ENCODE measurements at regions not wholly inside any gene's neighbourhood (a gene's known extent, or its start where the extent isn't known, plus 50 kb on each side); places are given as distances from the start of the nearest gene placed in this dataset.

- Mint-ChIP-seq H3K9me3 (peaks cover 2 to 5% of the 10 kb centered on the region in 2 donors), H3K4me1 (no peaks in the 10 kb centered on the region), H3K36me3 (no peaks in the 10 kb centered on the region), H3K4me3 (no peak overlapping the region), H3K27me3 (ENCODE audit: low read depth in 2 of 2) (no peaks in the 10 kb centered on the region), H3K27ac (no peak overlapping the region)
- no peaks in the 10 kb centered on the region for H3K4me1 ChIP-seq (ENCODE audit: control insufficient read depth, insufficient read depth, low read length)
- DNase-seq = no peak
- no peak for ATAC-seq
- H3K27ac ChIP-seq (ENCODE audit: low read length) = no peak overlapping the region
- H3K36me3 ChIP-seq (ENCODE audit: control insufficient read depth, insufficient read depth, low read length) = no peaks in the 10 kb centered on the region
- H3K9me3 ChIP-seq (ENCODE audit: control insufficient read depth, insufficient read depth, low read length) = no peaks in the 10 kb centered on the region
- no peak overlapping the region for H3K4me3 ChIP-seq (ENCODE audit: low read length)
- WGBS (ENCODE audit: insufficient coverage) = 80% methylated on average over 1 of the region's 2 CpGs
- H3K27me3 ChIP-seq (ENCODE audit: control insufficient read depth, insufficient read depth, low read length) = no peaks in the 10 kb centered on the region
- intact Hi-C loops (cut with micrococcal nuclease) = no loop called here
- no peak for TF ChIP-seq CTCF (IDR thresholded peaks at IDR 0.05)
These were observed 261.5 kb upstream of the NPSR1 start for GRCh38 chr7:34396437-34397064.

- Histone ChIP-seq H3K4me1 (ENCODE audit: control insufficient read depth, insufficient read depth, low read length) (no peaks in the 10 kb centered on the region), H3K27me3 (ENCODE audit: control insufficient read depth, insufficient read depth, low read length) (no peaks in the 10 kb centered on the region), H3K27ac (ENCODE audit: low read length) (no peak overlapping the region), H3K4me3 (ENCODE audit: low read length) (no peak overlapping the region), H3K9me3 (ENCODE audit: control insufficient read depth, insufficient read depth, low read length) (no peaks in the 10 kb centered on the region), H3K36me3 (ENCODE audit: control insufficient read depth, insufficient read depth, low read length) (no peaks in the 10 kb centered on the region)
- no peak overlapping the region for H3K27ac Mint-ChIP-seq
- no peak for TF ChIP-seq CTCF (IDR thresholded peaks at IDR 0.05)
- peaks cover 2% of the 10 kb centered on the region in 2 donors for H3K9me3 Mint-ChIP-seq
- H3K4me3 Mint-ChIP-seq = no peak overlapping the region
- no peak for DNase-seq
- no peaks in the 10 kb centered on the region for H3K4me1 Mint-ChIP-seq
- no peaks in the 10 kb centered on the region for H3K36me3 Mint-ChIP-seq
- WGBS (ENCODE audit: insufficient coverage) = 92% methylated on average over 2 of the region's 2 CpGs
- H3K27me3 Mint-ChIP-seq (ENCODE audit: low read depth in 2 of 2) = no peaks in the 10 kb centered on the region
- intact Hi-C loops (cut with micrococcal nuclease) = no loop called here
- ATAC-seq = no peak
These were observed 256.2 kb upstream of the NPSR1 start for GRCh38 chr7:34401776-34402175.

- no peak for TF ChIP-seq CTCF (IDR thresholded peaks at IDR 0.05)
- Histone ChIP-seq H3K4me1 (ENCODE audit: control insufficient read depth, insufficient read depth, low read length) (no peaks in the 10 kb centered on the region), H3K27me3 (ENCODE audit: control insufficient read depth, insufficient read depth, low read length) (no peaks in the 10 kb centered on the region), H3K27ac (ENCODE audit: low read length) (no peak overlapping the region), H3K36me3 (ENCODE audit: control insufficient read depth, insufficient read depth, low read length) (no peaks in the 10 kb centered on the region), H3K9me3 (ENCODE audit: control insufficient read depth, insufficient read depth, low read length) (no peaks in the 10 kb centered on the region), H3K4me3 (ENCODE audit: low read length) (no peak overlapping the region)
- WGBS (ENCODE audit: insufficient coverage) = 90% methylated on average over 4 of the region's 5 CpGs
- Mint-ChIP-seq H3K27me3 (ENCODE audit: low read depth in 2 of 2) (no peaks in the 10 kb centered on the region), H3K4me3 (no peak overlapping the region), H3K27ac (no peak overlapping the region), H3K9me3 (peaks cover 0 to 2% of the 10 kb centered on the region in 2 donors), H3K4me1 (no peaks in the 10 kb centered on the region), H3K36me3 (no peaks in the 10 kb centered on the region)
- ATAC-seq = no peak
- intact Hi-C loops (cut with micrococcal nuclease) = no loop called here
- DNase-seq = no peak
These were observed 251.0 kb upstream of the NPSR1 start for GRCh38 chr7:34406848-34407530.

GRCh38 chr7:34407586-34407985, 250.4 kb upstream of the NPSR1 start:
- no peaks in the 10 kb centered on the region for H3K9me3 ChIP-seq (ENCODE audit: control insufficient read depth, insufficient read depth, low read length)
- H3K27ac ChIP-seq (ENCODE audit: low read length) = no peak overlapping the region
- no peak for DNase-seq
- ATAC-seq = no peak
- H3K36me3 Mint-ChIP-seq = no peaks in the 10 kb centered on the region
- no peaks in the 10 kb centered on the region for H3K4me1 ChIP-seq (ENCODE audit: control insufficient read depth, insufficient read depth, low read length)
- H3K9me3 Mint-ChIP-seq = peaks cover 0 to 2% of the 10 kb centered on the region in 2 donors
- no peaks in the 10 kb centered on the region for H3K27me3 ChIP-seq (ENCODE audit: control insufficient read depth, insufficient read depth, low read length)
- H3K4me1 Mint-ChIP-seq = no peaks in the 10 kb centered on the region
- no peak for TF ChIP-seq CTCF (IDR thresholded peaks at IDR 0.05)
- intact Hi-C loops (cut with micrococcal nuclease) = no loop called here
- no peaks in the 10 kb centered on the region for H3K27me3 Mint-ChIP-seq (ENCODE audit: low read depth in 2 of 2)
- no peaks in the 10 kb centered on the region for H3K36me3 ChIP-seq (ENCODE audit: control insufficient read depth, insufficient read depth, low read length)
- no peak overlapping the region for H3K27ac Mint-ChIP-seq
- WGBS (ENCODE audit: insufficient coverage) = no CpG with 5 or more reads among the region's 2 CpGs
- H3K4me3 ChIP-seq (ENCODE audit: low read length) = no peak overlapping the region
- no peak overlapping the region for H3K4me3 Mint-ChIP-seq
